ENCODE measurements at regions not wholly inside any gene's neighbourhood (a gene's known extent, or its start where the extent isn't known, plus 50 kb on each side); places are given as distances from the start of the nearest gene placed in this dataset.

DNA sequence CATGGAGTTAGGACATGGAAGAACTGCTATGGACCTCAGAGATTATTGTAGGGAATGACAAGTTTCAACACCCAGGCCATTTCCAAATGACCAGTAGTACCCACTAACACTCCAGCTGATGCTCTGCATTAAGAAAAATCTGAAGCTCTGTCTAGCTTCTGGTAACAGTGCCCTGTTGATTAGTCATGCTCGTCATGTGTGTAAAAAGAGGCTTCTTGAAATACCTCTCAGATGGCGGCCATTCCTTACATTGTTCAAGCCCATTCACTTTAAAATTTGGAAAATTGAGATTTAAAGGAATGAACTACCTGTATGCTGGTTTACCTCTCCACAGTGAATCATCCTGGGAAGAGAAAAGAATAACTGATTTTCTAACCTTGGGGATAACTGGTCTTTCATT, 527.9 kb upstream of the ARGLU1 start:
- TF ChIP-seq CTCF (IDR thresholded peaks at IDR 0.05; ENCODE audit: insufficient read depth, low read depth, low read length, missing control alignments) = no peak
- H3K4me3 ChIP-seq (ENCODE audit: low read length) = no peak overlapping the region
- DNase-seq (ENCODE audit: low read depth) = no peak

DNA sequence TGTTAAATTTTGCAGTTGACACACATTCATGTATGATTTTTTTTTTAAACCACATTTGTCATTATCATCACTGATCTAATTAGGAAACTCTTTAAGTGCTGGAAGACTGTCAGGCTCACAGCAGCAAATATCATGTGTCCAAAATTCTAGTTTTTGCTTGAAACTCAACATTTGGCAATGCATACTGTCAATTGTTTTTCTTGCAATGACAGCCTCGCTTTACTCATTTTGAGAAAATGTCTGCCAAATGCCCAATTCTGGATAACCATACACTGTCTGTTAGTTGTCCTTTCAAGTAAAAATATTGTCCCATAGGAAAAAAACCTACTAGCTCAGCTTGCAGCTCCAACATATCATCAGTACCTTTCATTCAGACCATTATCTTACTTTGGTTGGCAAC, 523.9 kb upstream of the ARGLU1 start:
- TF ChIP-seq CTCF (IDR thresholded peaks at IDR 0.05; ENCODE audit: insufficient read depth, low read depth, low read length, missing control alignments) = no peak
- no peak for DNase-seq (ENCODE audit: low read depth)
- H3K4me3 ChIP-seq (ENCODE audit: low read length) = no peak overlapping the region

DNA sequence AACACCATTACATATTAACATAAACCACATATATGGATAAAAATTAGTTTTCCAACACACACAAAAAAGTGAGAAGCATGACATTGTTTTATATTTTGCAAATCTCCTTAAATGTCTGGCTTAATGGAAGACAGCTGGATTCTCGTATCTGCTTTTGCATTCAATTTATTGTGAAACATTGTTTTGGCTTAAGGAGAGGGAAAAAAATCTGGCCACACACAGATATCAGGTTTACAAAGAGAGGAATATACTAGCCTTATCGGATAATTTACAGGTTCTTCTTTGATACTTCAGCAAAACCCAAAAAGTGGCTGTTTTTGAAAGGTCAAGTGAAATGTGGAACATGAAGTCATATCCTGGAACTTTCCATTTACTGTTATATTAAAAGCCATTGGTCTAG, 523.5 kb upstream of the ARGLU1 start:
- no peak for TF ChIP-seq CTCF (IDR thresholded peaks at IDR 0.05; ENCODE audit: insufficient read depth, low read depth, low read length, missing control alignments)
- no peak for DNase-seq (ENCODE audit: low read depth)

GRCh38 chr13:107088061-107088460, 520.1 kb upstream of the ARGLU1 start:
- no peak for TF ChIP-seq CTCF (IDR thresholded peaks at IDR 0.05; ENCODE audit: insufficient read depth, low read depth, low read length, missing control alignments)
- H3K4me3 ChIP-seq (ENCODE audit: low read length) = no peak overlapping the region
- no peak for DNase-seq (ENCODE audit: low read depth)

More for the DNA sequence above, 523.5 kb upstream of the ARGLU1 start:
- H3K4me3 ChIP-seq (ENCODE audit: low read length) = no peak overlapping the region

GRCh38 chr13:107079423-107080049, 511.6 kb upstream of the ARGLU1 start:
- no peak overlapping the region for H3K4me3 ChIP-seq (ENCODE audit: low read length)
- TF ChIP-seq CTCF (IDR thresholded peaks at IDR 0.05; ENCODE audit: insufficient read depth, low read depth, low read length, missing control alignments) = no peak
- DNase-seq (ENCODE audit: low read depth) = no peak

DNA sequence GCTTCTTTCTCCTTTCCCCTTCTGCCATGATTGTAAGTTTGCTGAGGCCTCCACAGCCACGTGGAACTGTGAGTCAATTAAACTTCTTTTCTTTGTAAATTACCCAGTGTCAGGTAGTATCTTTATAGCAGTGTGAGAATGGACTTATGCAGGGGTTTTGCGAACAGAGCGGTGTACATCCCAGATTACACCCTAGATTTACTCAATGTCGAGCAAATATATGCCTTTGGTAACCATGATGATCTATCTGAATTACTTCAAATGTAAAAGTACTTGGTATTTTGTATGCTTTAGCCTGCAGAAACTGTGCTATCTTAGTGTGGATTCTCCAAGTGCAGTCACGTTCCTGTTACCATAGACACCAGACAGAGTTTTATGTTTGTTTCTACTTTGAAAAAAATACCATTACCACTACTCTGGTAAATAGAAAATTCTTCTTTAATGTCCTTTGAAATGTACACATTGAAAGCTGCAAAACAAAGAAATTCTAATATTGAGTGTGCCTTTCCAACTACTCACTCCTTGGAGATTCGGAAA, 510.4 kb upstream of the ARGLU1 start:
- H3K4me3 ChIP-seq (ENCODE audit: low read length) = no peak overlapping the region
- no peak for DNase-seq (ENCODE audit: low read depth)
- no peak for TF ChIP-seq CTCF (IDR thresholded peaks at IDR 0.05; ENCODE audit: insufficient read depth, low read depth, low read length, missing control alignments)

- no peak for TF ChIP-seq CTCF (IDR thresholded peaks at IDR 0.05; ENCODE audit: insufficient read depth, low read depth, low read length, missing control alignments)
- no peak overlapping the region for H3K4me3 ChIP-seq (ENCODE audit: low read length)
- no peak for DNase-seq (ENCODE audit: low read depth)
Measured at GRCh38 chr13:107076801-107077200, 508.9 kb upstream of the ARGLU1 start.
